Fibroblast of peridontal ligament (primary cell): ENCODE measurements at regions not wholly inside any gene's neighbourhood (a gene's known extent, or its start where the extent isn't known, plus 50 kb on each side); places are given as distances from the start of the nearest gene placed in this dataset.

Source experiments
- DNase-seq: peaks from one replicate; pipeline ENCODE4 v3.0.0-alpha.2; 2010; ENCODE audit errors: extremely low read depth

- no peak for DNase-seq
Measured at GRCh38 chr4:95987851-95988250, 148.0 kb downstream of the PDHA2 start.

- DNase-seq: no peak
Measured at GRCh38 chr4:95998311-95998710, 158.4 kb downstream of the PDHA2 start.

GRCh38 chr4:96003951-96004740 lies 164.3 kb downstream of the PDHA2 start:
- DNase-seq: no peak

DNA sequence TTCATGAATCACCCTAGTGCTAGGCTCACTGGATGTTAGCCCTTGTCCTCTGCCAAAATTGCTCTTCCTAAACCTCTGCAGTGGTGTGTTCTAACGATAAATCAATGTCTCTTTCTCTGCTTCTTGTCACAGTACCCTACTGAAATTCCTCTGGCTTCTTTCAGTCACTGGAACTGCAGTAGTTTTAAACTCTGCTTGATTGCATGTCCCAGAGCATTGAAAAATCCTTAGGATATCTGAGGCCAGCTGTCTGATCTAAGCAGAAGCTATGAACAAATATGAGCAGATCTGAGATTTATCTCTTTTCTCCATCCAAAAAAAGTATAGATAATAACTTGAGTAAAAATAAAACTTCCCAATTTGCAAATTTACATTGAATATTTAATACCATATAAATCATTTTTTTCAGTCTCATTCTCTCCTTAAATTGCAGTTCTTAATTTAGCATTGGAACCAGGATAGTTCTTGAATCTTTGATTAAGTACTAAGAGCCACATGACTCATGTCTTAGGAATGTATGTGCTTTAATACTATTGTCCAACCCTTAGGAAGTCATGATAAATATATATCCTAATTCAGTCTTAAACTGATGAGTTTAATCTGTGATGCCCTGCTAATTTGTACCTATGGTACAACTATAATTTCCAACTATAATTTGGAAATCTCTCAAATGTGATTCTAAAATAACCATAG lies 169.7 kb downstream of the PDHA2 start:
- DNase-seq: peak; percentile 8

DNA sequence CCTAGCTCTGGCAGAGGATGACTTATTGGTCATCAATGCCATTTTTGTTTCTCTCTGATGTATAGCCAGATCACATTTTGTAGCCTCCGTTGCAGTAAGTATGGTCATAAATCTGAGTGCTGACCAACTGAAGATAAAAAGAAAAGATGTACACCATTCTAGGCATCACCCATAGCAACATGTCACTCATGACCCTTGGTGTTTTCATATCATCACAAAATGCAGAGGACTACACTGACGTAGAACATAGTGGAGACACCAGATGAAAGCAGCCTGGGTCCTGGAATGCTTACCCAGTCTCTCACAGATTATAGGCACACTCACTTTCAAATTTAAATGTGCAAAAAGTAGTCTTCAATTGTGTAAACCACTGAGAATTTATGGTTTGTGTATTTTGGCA lies 172.8 kb downstream of the PDHA2 start:
- no peak for DNase-seq

- DNase-seq: peak; percentile 49
Measured at GRCh38 chr4:96016634-96017299, 176.9 kb downstream of the PDHA2 start.

DNA sequence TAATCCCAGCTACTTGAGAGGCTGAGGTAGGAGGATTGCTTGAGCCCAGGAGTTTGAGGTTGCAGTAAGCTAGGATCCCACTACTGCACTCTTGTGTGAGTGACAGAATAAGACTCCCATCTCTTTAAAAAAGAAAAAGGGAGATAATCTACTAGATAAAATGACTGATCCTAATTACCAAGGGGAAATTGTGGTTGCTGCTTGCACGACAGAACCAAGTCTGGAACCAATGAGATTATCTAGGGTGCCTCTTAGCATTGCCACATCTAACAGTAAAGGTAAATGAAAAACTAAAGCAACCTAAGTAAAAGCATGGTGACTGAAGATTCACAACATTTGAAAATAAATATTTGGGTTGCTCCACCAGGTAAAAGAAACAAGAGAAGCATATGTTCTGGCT lies 185.1 kb downstream of the PDHA2 start:
- no peak for DNase-seq

- DNase-seq: no peak
Measured at GRCh38 chr4:96035727-96036126, 195.8 kb downstream of the PDHA2 start.

DNA sequence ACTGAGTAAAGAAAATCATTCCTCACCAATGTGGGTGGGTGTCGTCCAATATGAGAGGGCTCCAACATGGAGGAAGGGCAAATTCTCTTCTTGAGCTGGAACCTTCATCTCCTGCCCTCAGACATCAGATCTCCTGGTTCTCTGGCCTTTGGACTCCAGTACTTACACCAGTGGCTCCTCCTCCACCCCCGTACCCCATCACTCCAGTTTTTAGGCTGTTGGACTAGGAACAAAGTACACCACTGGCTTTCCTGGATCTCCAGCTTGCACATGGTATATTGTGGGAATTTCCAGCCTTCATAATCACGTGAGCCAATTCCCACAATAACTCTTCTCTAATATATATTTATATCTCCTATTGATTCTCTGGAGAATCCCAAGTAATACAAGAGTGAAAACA lies 196.9 kb downstream of the PDHA2 start:
- DNase-seq: no peak

- DNase-seq: no peak
Measured at GRCh38 chr4:96037705-96038104, 197.8 kb downstream of the PDHA2 start.

DNA sequence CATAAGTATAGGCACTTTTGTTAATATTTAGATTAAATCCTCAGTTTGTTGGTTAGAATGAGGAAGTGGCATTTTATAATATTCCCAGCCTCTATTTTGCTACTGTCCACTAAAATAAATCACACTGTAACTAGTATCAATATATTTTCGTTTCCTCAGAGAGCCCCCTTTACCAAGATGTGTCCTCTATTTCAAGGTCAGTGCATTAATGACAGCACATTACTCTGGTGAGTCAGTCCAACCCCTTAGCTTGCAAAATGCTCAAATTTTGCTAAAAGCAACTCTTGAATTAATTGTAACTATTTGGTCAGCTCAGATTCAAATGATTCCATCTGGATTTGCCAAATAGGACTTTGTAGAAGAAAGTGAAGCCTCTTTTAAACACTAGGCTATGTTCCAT lies 199.3 kb downstream of the PDHA2 start:
- no peak for DNase-seq

DNA sequence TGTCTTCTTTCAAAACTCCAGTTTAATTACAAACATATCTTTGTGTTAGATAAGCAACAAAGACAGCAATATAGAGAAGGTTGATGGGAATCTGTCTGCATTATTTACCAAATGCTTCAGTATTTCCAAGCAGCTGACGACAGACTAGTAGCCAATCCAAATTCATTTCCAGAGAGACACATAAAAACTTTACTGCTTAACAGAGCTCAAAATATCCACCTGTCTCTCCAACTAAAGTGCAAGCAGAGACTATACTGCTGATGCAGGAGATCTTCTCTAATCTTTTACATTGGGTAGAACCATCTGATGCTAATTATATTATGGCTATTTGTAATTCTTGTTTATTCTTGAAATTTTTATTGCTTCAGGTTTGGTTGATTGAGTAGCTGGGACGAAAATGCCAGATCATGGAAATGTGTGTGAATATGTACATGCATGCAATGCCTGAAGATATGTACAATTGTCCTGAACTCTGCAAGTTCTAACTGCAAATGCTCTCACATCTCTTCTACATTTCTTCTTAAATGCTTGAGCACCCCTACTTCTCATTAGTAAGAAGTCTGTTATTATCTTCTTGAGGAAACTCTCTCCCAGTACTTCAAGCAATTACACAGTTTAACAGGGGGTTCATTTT lies 200.0 kb downstream of the PDHA2 start:
- DNase-seq: no peak

GRCh38 chr4:96044971-96045370 lies 205.1 kb downstream of the PDHA2 start:
- DNase-seq: no peak

DNA sequence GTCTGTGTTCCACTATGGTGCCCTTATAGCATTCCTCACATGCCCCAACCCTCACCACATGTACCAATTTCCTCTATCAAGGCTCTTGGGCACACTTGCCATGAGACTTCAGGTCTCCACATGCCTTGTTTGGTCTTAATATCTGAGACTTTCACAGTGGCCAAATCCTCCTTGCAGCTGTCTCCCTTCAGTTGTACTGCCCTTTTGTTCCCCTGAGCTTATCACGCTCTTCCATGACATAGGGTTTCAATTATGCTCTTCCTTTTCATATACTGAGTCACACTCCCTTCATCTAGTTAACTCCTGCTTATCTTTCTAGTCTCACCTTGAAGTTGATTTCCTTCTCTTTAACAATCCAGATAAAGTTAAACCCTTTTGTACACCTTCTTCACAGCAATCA lies 212.9 kb downstream of the PDHA2 start:
- DNase-seq: no peak

- DNase-seq: no peak
Measured at GRCh38 chr4:96056346-96056934, 216.5 kb downstream of the PDHA2 start.

DNA sequence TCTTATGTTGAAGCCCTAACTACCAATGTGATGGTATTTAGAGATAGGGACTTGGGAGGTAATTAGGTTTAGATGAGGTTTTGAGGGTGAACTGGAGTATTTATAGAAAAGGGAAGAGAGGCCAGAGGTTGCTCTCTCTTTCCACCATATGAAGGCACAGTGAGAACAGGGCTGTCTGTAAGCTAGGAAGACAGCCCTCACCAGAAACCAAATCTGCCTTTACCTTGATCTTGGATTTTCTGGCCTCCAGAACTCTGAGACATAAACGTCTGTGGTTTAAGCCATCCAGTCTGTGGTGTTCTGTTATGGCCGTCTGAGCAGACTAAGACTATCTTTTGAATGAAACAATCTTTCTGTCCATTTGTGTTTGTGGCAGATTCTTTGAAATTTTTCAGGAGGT lies 223.7 kb downstream of the PDHA2 start:
- DNase-seq: no peak

- no peak for DNase-seq
Measured at GRCh38 chr4:96073461-96073860, 233.6 kb downstream of the PDHA2 start.

- DNase-seq: no peak
Measured at GRCh38 chr4:96092151-96092705, 252.3 kb downstream of the PDHA2 start.

- no peak for DNase-seq
Measured at GRCh38 chr4:96093057-96093456, 253.2 kb downstream of the PDHA2 start.

DNA sequence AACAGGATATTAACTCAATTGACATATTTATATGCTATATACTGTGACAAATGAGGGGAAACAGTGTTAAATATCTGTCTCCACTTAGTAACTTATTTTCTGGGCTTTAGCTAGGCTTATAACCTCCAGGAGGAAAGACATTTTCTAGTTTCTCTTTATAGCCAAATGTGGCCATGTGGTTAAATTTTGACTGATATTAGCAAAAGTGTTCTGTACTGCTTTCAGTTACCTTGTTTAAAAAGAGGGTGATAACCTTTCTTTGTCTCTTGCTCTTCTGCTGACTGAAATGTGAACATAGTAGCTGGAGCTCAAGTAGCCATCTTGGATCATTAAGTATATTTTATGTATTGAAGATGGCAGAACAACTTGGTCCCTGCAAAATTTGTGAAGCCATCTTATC lies 253.7 kb downstream of the PDHA2 start:
- no peak for DNase-seq

DNA sequence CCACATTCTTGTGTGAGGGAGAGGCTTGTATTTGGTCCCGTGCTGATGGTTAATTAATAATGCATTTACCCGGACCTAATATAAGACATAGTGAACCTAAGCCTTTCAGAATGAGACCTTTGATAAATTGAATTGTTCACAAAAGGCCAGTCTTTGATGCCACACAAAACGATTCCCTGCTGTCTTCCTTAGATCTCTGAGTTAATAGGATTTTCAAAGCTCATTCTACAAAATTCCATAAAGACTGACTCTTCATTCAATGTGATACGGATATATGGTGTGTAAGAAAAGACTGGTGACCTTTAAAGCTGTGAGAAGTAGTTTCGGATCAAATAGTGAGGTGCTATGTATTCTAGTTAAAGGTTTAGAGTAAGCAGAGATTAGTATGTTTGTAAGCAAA lies 254.3 kb downstream of the PDHA2 start:
- DNase-seq: no peak
